Testis (tissue), 2 donors: ENCODE measurements at regions not wholly inside any gene's neighbourhood (a gene's known extent, or its start where the extent isn't known, plus 50 kb on each side); places are given as distances from the start of the nearest gene placed in this dataset.

Experiments
- DNase-seq: peaks from one replicate; pipeline ENCODE4 v3.0.0-alpha.2; 2019
- H3K27ac ChIP-seq, 2 donors: fragments of 200-600 bp; sonication (generic); one replicate each; pipeline ENCODE4 v1.5.1; 2019
- H3K27me3 ChIP-seq: fragments of 200-600 bp; sonication (generic); one replicate; pipeline ENCODE4 v1.5.1; 2019
- H3K36me3 ChIP-seq: fragments of 200-600 bp; sonication (generic); one replicate; pipeline ENCODE4 v1.5.1; 2017; ENCODE audit warnings: low read depth; ENCODE audit errors: missing control alignments
- H3K4me1 ChIP-seq: fragments of 200-600 bp; sonication (generic); one replicate; pipeline ENCODE4 v1.5.1; 2019
- H3K4me3 ChIP-seq, 2 donors: fragments of 200-600 bp; sonication (generic); one replicate each; pipeline ENCODE4 v1.5.1; 2017 to 2019
- H3K9me3 ChIP-seq: fragments of 200-600 bp; sonication (generic); one replicate; pipeline ENCODE4 v1.5.1; 2017
- CTCF ChIP-seq, 3 experiments: fragments of 450-650 bp in 2 of 3; fragments of 200-600 bp in 1 of 3; sonication (generic) in 1 of 3; IDR thresholded peaks; one replicate each; pipeline ENCODE4 v1.5.1; 2016 to 2019; ENCODE audit warnings: antibody characterized with exemption in 3 of 3, mild to moderate bottlenecking in 2 of 3, moderate library complexity in 1 of 3
- POLR2A ChIP-seq: fragments of 450-650 bp; IDR thresholded peaks from one replicate; pipeline ENCODE4 v1.6.1; 2017; ENCODE audit warnings: antibody characterized with exemption, mild to moderate bottlenecking, moderate library complexity
- WGBS, 2 donors: methylation state at CpG; one replicate each; pipeline ENCODE4 v1.1.5; 2018; 5-methylcytosine and 5-hydroxymethylcytosine counted together
- intact Hi-C: fragments of 100-400 bp; cut with DNase I; formaldehyde crosslinking; loops from one replicate; pipeline ENCODE4 v1.15.1; 2023; ENCODE audit warnings: low total_unique reads

GRCh38 chr5:2172471-2172870 is 289.7 kb upstream of the IRX4 start:
- no peaks in the 10 kb centered on the region for H3K9me3 ChIP-seq
- H3K27ac ChIP-seq: no peak overlapping the region
- intact Hi-C loops: no loop called here
- H3K36me3 ChIP-seq: no peaks in the 10 kb centered on the region
- H3K27me3 ChIP-seq: no peaks in the 10 kb centered on the region
- no peak for TF ChIP-seq CTCF (IDR thresholded peaks at IDR 0.05)
- no peak for TF ChIP-seq POLR2A
- WGBS, 2 donors: 89% methylated on average over 5 of the region's 5 CpGs
- no peaks in the 10 kb centered on the region for H3K4me1 ChIP-seq
- H3K4me3 ChIP-seq: no peak overlapping the region
- no peak for DNase-seq

GRCh38 chr5:2170761-2171160 is 288.0 kb upstream of the IRX4 start:
- Histone ChIP-seq H3K4me1 (no peaks in the 10 kb centered on the region), H3K4me3 (no peak overlapping the region), H3K9me3 (no peaks in the 10 kb centered on the region), H3K27ac (no peak overlapping the region), H3K36me3 (no peaks in the 10 kb centered on the region), H3K27me3 (no peaks in the 10 kb centered on the region)
- DNase-seq: no peak
- intact Hi-C loops: no loop called here
- TF ChIP-seq CTCF (IDR thresholded peaks at IDR 0.05) (no peak), POLR2A (no peak)
- 28 to 50% methylated on average over 7 of the region's 7 CpGs for WGBS, 2 donors

GRCh38 chr5:2169850-2170760 is 287.4 kb upstream of the IRX4 start:
- no peaks in the 10 kb centered on the region for H3K9me3 ChIP-seq
- H3K4me3 ChIP-seq: no peak overlapping the region
- peak; percentile 30 for DNase-seq
- intact Hi-C loops: no loop called here
- no peaks in the 10 kb centered on the region for H3K36me3 ChIP-seq
- H3K4me1 ChIP-seq: no peaks in the 10 kb centered on the region
- no peak overlapping the region for H3K27ac ChIP-seq
- H3K27me3 ChIP-seq: no peaks in the 10 kb centered on the region
- WGBS, 2 donors: 25% methylated on average over 5 to 47 of the region's 47 CpGs
- TF ChIP-seq POLR2A: no peak
- no peak for TF ChIP-seq CTCF (IDR thresholded peaks at IDR 0.05)

GRCh38 chr5:2169430-2169808 is 286.7 kb upstream of the IRX4 start:
- H3K27ac ChIP-seq: no peak overlapping the region
- no peaks in the 10 kb centered on the region for H3K36me3 ChIP-seq
- H3K4me1 ChIP-seq: no peaks in the 10 kb centered on the region
- no peaks in the 10 kb centered on the region for H3K9me3 ChIP-seq
- H3K27me3 ChIP-seq: no peaks in the 10 kb centered on the region
- WGBS, 2 donors: 29 to 69% methylated on average over 10 of the region's 10 CpGs
- no peak overlapping the region for H3K4me3 ChIP-seq
- no peak for TF ChIP-seq CTCF (IDR thresholded peaks at IDR 0.05)
- TF ChIP-seq POLR2A: no peak
- intact Hi-C loops: no loop called here
- DNase-seq: no peak
